Thyroid gland (tissue), 4 donors: ENCODE measurements at regions not wholly inside any gene's neighbourhood (a gene's known extent, or its start where the extent isn't known, plus 50 kb on each side); places are given as distances from the start of the nearest gene placed in this dataset.

ENCODE experiments used
- CTCF ChIP-seq, 6 experiments: fragments of 200-600 bp in 3 of 6; fragments of 450-650 bp in 3 of 6; sonication (generic) in 3 of 6; IDR thresholded peaks; one replicate each; pipeline ENCODE4 v1.5.1; 2016 to 2019; ENCODE audit warnings: antibody characterized with exemption in 6 of 6, mild to moderate bottlenecking in 2 of 6, inconsistent platforms in 1 of 6, moderate library complexity in 1 of 6
- POLR2A ChIP-seq, 2 donors: fragments of 450-650 bp; IDR thresholded peaks; one replicate each; pipeline ENCODE4 v1.6.1; 2017; ENCODE audit warnings: antibody characterized with exemption in 2 of 2, mild to moderate bottlenecking in 2 of 2, moderate library complexity in 1 of 2

- TF ChIP-seq CTCF (IDR thresholded peaks at IDR 0.05) = no peak
- no peak for TF ChIP-seq POLR2A (IDR thresholded peaks at IDR 0.05)
Observed at GRCh38 chr10:27601946-27602538, 97.9 kb downstream of the RAB18 start.
